Muscle layer of duodenum (tissue), 2 donors: ENCODE measurements at regions not wholly inside any gene's neighbourhood (a gene's known extent, or its start where the extent isn't known, plus 50 kb on each side); places are given as distances from the start of the nearest gene placed in this dataset.
"Not testable (repeated sequence)": the region's sequence is repeated elsewhere in the genome, so short reads cannot be mapped to it uniquely, and the experiment has no call there.

Source experiments
- H3K27ac ChIP-seq: one replicate; pipeline ENCODE4 v1.7.0; 2013; ENCODE audit warnings: mild to moderate bottlenecking, low read length
- H3K27me3 ChIP-seq: one replicate; pipeline ENCODE4 v1.7.0; 2013; ENCODE audit warnings: low read depth, mild to moderate bottlenecking, control low read depth, low read length
- H3K36me3 ChIP-seq, 2 donors: one replicate each; pipeline ENCODE4 v1.7.0; 2013; ENCODE audit warnings: low read length in 2 of 2, control low read depth in 1 of 2, mild to moderate bottlenecking in 1 of 2; ENCODE audit not compliant: insufficient read depth in 2 of 2, control insufficient read depth in 1 of 2
- H3K4me1 ChIP-seq, 2 donors: one replicate each; pipeline ENCODE4 v1.7.0; 2013; ENCODE audit warnings: low read length in 2 of 2, mild to moderate bottlenecking in 2 of 2, control low read depth in 1 of 2, moderate library complexity in 1 of 2; ENCODE audit not compliant: insufficient read depth in 2 of 2, control insufficient read depth in 1 of 2
- H3K4me3 ChIP-seq, 2 donors: one replicate each; pipeline ENCODE4 v1.7.0; 2013; ENCODE audit warnings: low read length in 2 of 2, low read depth in 1 of 2, mild to moderate bottlenecking in 1 of 2
- H3K9me3 ChIP-seq, 2 donors: one replicate each; pipeline ENCODE4 v1.7.0; 2013; ENCODE audit warnings: low read length in 2 of 2, control low read depth in 1 of 2, mild to moderate bottlenecking in 1 of 2; ENCODE audit not compliant: control insufficient read depth in 1 of 2
- donor health status: healthy.

- no peaks in the 10 kb centered on the region for H3K9me3 ChIP-seq
- no peaks in the 10 kb centered on the region for H3K36me3 ChIP-seq
- H3K27me3 ChIP-seq: no peaks in the 10 kb centered on the region
- H3K27ac ChIP-seq: no peak overlapping the region
- H3K4me3 ChIP-seq: no peak overlapping the region
- peaks cover 0 to 3% of the 10 kb centered on the region in 2 donors for H3K4me1 ChIP-seq
Measured at GRCh38 chr13:80901111-80901510, 560.2 kb upstream of the SPRY2 start.

GRCh38 chr13:80900561-80900960 is 559.6 kb upstream of the SPRY2 start:
- no peaks in the 10 kb centered on the region for H3K9me3 ChIP-seq
- peaks cover 0 to 3% of the 10 kb centered on the region in 2 donors for H3K4me1 ChIP-seq
- H3K4me3 ChIP-seq: no peak overlapping the region
- H3K27ac ChIP-seq: no peak overlapping the region
- no peaks in the 10 kb centered on the region for H3K27me3 ChIP-seq
- H3K36me3 ChIP-seq: no peaks in the 10 kb centered on the region

- not testable (repeated sequence) for H3K4me3 ChIP-seq, H3K4me1 ChIP-seq, H3K9me3 ChIP-seq, H3K27me3 ChIP-seq, H3K36me3 ChIP-seq, H3K27ac ChIP-seq
Measured at GRCh38 chr13:80897641-80898040, 556.7 kb upstream of the SPRY2 start.

GRCh38 chr13:80894917-80895316 is 554.0 kb upstream of the SPRY2 start:
- Histone ChIP-seq H3K36me3 (no peaks in the 10 kb centered on the region), H3K9me3 (no peaks in the 10 kb centered on the region), H3K27me3 (no peaks in the 10 kb centered on the region), H3K4me1 (no peaks in the 10 kb centered on the region), H3K27ac (no peak overlapping the region), H3K4me3 (no peak overlapping the region)

GRCh38 chr13:80889829-80890228 is 548.9 kb upstream of the SPRY2 start:
- Histone ChIP-seq H3K27me3 (no peaks in the 10 kb centered on the region), H3K9me3 (no peaks in the 10 kb centered on the region), H3K36me3 (no peaks in the 10 kb centered on the region), H3K27ac (no peak overlapping the region), H3K4me1 (peaks cover 0 to 5% of the 10 kb centered on the region in 2 donors), H3K4me3 (no peak overlapping the region)

- no peaks in the 10 kb centered on the region for H3K36me3 ChIP-seq
- H3K4me1 ChIP-seq: peaks cover 0 to 17% of the 10 kb centered on the region in 2 donors
- H3K9me3 ChIP-seq: no peaks in the 10 kb centered on the region
- no peaks in the 10 kb centered on the region for H3K27me3 ChIP-seq
- H3K27ac ChIP-seq: no peak overlapping the region
- no peak overlapping the region for H3K4me3 ChIP-seq
Measured at GRCh38 chr13:80888390-80888789, 547.5 kb upstream of the SPRY2 start.

GRCh38 chr13:80884056-80884785 is 543.3 kb upstream of the SPRY2 start:
- no peaks in the 10 kb centered on the region for H3K27me3 ChIP-seq
- H3K9me3 ChIP-seq: no peaks in the 10 kb centered on the region
- no peak overlapping the region for H3K27ac ChIP-seq

GRCh38 chr13:80883545-80883944 is 542.6 kb upstream of the SPRY2 start:
- Histone ChIP-seq H3K27ac (no peak overlapping the region), H3K9me3 (no peaks in the 10 kb centered on the region), H3K4me3 (no peak overlapping the region), H3K4me1 (peaks cover 0 to 19% of the 10 kb centered on the region in 2 donors), H3K27me3 (no peaks in the 10 kb centered on the region), H3K36me3 (no peaks in the 10 kb centered on the region)

More at GRCh38 chr13:80884056-80884785, 543.3 kb upstream of the SPRY2 start:
- peaks cover 0 to 21% of the 10 kb centered on the region in 2 donors for H3K4me1 ChIP-seq
- no peaks in the 10 kb centered on the region for H3K36me3 ChIP-seq
- no peak overlapping the region for H3K4me3 ChIP-seq

GRCh38 chr13:80881942-80882445 is 541.1 kb upstream of the SPRY2 start:
- H3K27me3 ChIP-seq: no peaks in the 10 kb centered on the region
- no peaks in the 10 kb centered on the region for H3K36me3 ChIP-seq
- H3K27ac ChIP-seq: no peak overlapping the region
- H3K4me1 ChIP-seq: peaks cover 0 to 17% of the 10 kb centered on the region in 2 donors
- H3K4me3 ChIP-seq: no peak overlapping the region
- no peaks in the 10 kb centered on the region for H3K9me3 ChIP-seq

- Histone ChIP-seq H3K27ac (no peak overlapping the region), H3K27me3 (no peaks in the 10 kb centered on the region), H3K4me3 (no peak overlapping the region), H3K9me3 (no peaks in the 10 kb centered on the region), H3K36me3 (no peaks in the 10 kb centered on the region), H3K4me1 (peaks cover 0 to 17% of the 10 kb centered on the region in 2 donors)
Measured at GRCh38 chr13:80881495-80881894, 540.6 kb upstream of the SPRY2 start.

- Histone ChIP-seq H3K36me3 (no peaks in the 10 kb centered on the region), H3K4me3 (no peak overlapping the region), H3K27me3 (no peaks in the 10 kb centered on the region), H3K4me1 (peaks cover 0 to 17% of the 10 kb centered on the region in 2 donors), H3K9me3 (no peaks in the 10 kb centered on the region), H3K27ac (no peak overlapping the region)
Measured at GRCh38 chr13:80881034-80881433, 540.1 kb upstream of the SPRY2 start.

- Histone ChIP-seq H3K36me3 (no peaks in the 10 kb centered on the region), H3K4me1 (peaks cover 0 to 4% of the 10 kb centered on the region in 2 donors), H3K27ac (no peak overlapping the region), H3K4me3 (no peak overlapping the region), H3K27me3 (no peaks in the 10 kb centered on the region), H3K9me3 (no peaks in the 10 kb centered on the region)
Measured at GRCh38 chr13:80877944-80878241, 537.0 kb upstream of the SPRY2 start.
